ENCODE measurements at regions not wholly inside any gene's neighbourhood (a gene's known extent, or its start where the extent isn't known, plus 50 kb on each side); places are given as distances from the start of the nearest gene placed in this dataset.

DNA sequence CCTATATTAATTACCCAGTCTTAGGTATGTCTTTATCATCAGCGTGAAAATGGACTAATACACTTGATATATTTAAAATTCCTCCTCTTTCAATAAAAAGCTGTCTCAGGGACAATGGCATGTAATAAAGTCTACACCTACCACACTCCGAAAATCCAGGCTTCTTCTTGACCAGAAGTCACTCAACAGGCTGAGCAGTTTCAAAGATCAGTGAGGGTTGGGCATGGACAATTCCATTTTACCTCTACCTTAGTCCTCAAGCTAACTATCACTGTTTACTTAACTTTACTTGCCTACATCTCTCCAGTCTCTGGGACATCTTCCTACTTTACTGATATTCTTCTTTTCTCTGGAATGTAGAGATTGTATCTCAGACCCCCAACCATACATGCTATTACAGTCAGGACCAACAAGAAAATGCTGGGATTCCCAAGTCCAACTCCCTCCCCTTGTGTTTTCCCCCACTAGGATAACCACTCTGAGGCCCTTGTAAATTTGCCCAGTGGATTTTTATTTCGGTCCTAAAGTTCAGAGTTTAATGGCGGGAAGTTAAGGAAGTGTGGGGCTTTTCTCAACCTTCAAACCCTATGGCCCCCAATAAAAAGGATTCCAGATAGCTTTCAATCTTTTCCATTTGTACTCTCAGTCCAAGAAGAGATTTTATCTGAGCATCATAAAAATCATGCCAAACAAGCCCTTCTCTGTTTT is 137.1 kb upstream of the TSC22D2 start:
- no peak for TF ChIP-seq POLR2A (IDR thresholded peaks at IDR 0.05; ENCODE audit: low read depth)
- TF ChIP-seq, protein P1, sequence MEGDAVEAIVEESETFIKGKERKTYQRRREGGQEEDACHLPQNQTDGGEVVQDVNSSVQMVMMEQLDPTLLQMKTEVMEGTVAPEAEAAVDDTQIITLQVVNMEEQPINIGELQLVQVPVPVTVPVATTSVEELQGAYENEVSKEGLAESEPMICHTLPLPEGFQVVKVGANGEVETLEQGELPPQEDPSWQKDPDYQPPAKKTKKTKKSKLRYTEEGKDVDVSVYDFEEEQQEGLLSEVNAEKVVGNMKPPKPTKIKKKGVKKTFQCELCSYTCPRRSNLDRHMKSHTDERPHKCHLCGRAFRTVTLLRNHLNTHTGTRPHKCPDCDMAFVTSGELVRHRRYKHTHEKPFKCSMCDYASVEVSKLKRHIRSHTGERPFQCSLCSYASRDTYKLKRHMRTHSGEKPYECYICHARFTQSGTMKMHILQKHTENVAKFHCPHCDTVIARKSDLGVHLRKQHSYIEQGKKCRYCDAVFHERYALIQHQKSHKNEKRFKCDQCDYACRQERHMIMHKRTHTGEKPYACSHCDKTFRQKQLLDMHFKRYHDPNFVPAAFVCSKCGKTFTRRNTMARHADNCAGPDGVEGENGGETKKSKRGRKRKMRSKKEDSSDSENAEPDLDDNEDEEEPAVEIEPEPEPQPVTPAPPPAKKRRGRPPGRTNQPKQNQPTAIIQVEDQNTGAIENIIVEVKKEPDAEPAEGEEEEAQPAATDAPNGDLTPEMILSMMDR (IDR thresholded peaks at IDR 0.05): no peak
